ENCODE measurements at regions not wholly inside any gene's neighbourhood (a gene's known extent, or its start where the extent isn't known, plus 50 kb on each side); places are given as distances from the start of the nearest gene placed in this dataset.
A peak's percentile ranks its signal among the peaks of the same experiment; 100 is the strongest.

GRCh38 chr9:113657765-113658544 is 194.4 kb downstream of the RGS3 start:
- Histone ChIP-seq H3K4me3 (ENCODE audit: control insufficient read depth in 1 of 7, extremely low read depth in 1 of 7, insufficient read depth in 4 of 7, low read depth in 2 of 7, low read length in 6 of 7) (no peak overlapping the region), H3K36me3 (ENCODE audit: control insufficient read depth in 4 of 4, insufficient read depth in 4 of 4, low read length in 3 of 4) (no peaks in the 10 kb centered on the region), H3K4me1 (ENCODE audit: control extremely low read depth in 1 of 4, control insufficient read depth in 4 of 4, insufficient read depth in 4 of 4, low read length in 3 of 4) (peaks cover 0 to 17% (median 8%) of the 10 kb centered on the region in 4 experiments), H3K9me3 (ENCODE audit: control extremely low read depth in 1 of 5, control insufficient read depth in 4 of 5, insufficient read depth in 2 of 5, low read depth in 1 of 5, low read length in 4 of 5) (no peaks in the 10 kb centered on the region), H3K27me3 (replicated peaks in 2 of 5; ENCODE audit: control insufficient read depth in 4 of 5, insufficient read depth in 5 of 5, low read length in 4 of 5) (no peaks in the 10 kb centered on the region), H3K27ac (ENCODE audit: insufficient read depth in 1 of 2, low read depth in 1 of 2, low read length in 2 of 2, poor library complexity in 1 of 2, severe bottlenecking in 2 of 2) (no peak overlapping the region)
- CTCF ChIA-PET: interaction anchor here (0.6 to 13.1 kb wide), 32 partner anchors 8 to 735 kb away, joined by 3 to 494 read pairs (median 4); partner anchors contain the start of genes ALAD, CDC26 and SLC31A2
- 33% methylated on average over 10 of the region's 14 CpGs for WGBS (ENCODE audit: insufficient coverage)
- DNase-seq: peak; percentile 76 to 87 (median 82)
- POLR2A ChIA-PET: interaction anchor here (0.9 kb wide), 1 partner anchor 66 kb away, joined by 4 read pairs; no protein-coding TSS in a partner anchor

- Histone ChIP-seq H3K36me3 (ENCODE audit: control insufficient read depth in 4 of 4, insufficient read depth in 4 of 4, low read length in 3 of 4) (no peaks in the 10 kb centered on the region), H3K4me3 (ENCODE audit: control insufficient read depth in 1 of 7, extremely low read depth in 1 of 7, insufficient read depth in 4 of 7, low read depth in 2 of 7, low read length in 6 of 7) (no peak overlapping the region), H3K27me3 (replicated peaks in 2 of 5; ENCODE audit: control insufficient read depth in 4 of 5, insufficient read depth in 5 of 5, low read length in 4 of 5) (no peaks in the 10 kb centered on the region), H3K27ac (ENCODE audit: insufficient read depth in 1 of 2, low read depth in 1 of 2, low read length in 2 of 2, poor library complexity in 1 of 2, severe bottlenecking in 2 of 2) (no peak overlapping the region), H3K9me3 (ENCODE audit: control extremely low read depth in 1 of 5, control insufficient read depth in 4 of 5, insufficient read depth in 2 of 5, low read depth in 1 of 5, low read length in 4 of 5) (no peaks in the 10 kb centered on the region), H3K4me1 (ENCODE audit: control extremely low read depth in 1 of 4, control insufficient read depth in 4 of 4, insufficient read depth in 4 of 4, low read length in 3 of 4) (peaks cover 0 to 17% (median 8%) of the 10 kb centered on the region in 4 experiments)
- CTCF ChIA-PET: interaction anchor here (0.7 to 13.1 kb wide), 27 partner anchors 8 to 508 kb away, joined by 3 to 494 read pairs (median 5); partner anchors contain the start of genes ALAD, CDC26 and SLC31A2
- POLR2A ChIA-PET: interaction anchor here (0.9 kb wide), 1 partner anchor 67 kb away, joined by 4 read pairs; no protein-coding TSS in a partner anchor
- whole genome bisulfite sequencing (ENCODE audit: insufficient coverage): 70% methylated on average over 2 of the region's 3 CpGs
- DNase-seq: no peak
Measured at GRCh38 chr9:113658545-113658895, 195.0 kb downstream of the RGS3 start.

DNA sequence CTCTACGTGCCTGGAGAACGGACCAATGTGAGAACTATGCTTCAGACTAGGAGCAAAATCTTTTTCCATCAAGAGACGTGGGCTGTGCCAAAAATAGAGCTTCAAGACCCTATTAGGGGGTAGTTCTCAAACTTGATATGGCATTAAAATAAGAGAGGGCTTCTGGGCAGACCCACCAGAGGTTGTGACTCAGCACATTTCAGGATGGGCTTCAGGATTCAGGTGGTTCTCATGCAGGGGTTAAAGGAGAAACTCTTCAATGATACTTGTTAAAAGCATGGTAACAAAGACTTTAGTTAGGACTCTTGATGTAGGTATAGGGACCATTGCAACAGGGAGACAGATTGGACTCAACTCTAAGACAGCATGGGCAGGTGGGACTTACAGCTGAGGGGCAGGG is 195.5 kb downstream of the RGS3 start:
- no peak overlapping the region for H3K27ac ChIP-seq (ENCODE audit: insufficient read depth in 1 of 2, low read depth in 1 of 2, low read length in 2 of 2, poor library complexity in 1 of 2, severe bottlenecking in 2 of 2)
- ChIA-PET POLR2A (no interaction called here), CTCF (interaction anchor here (0.9 to 13.1 kb wide), 13 partner anchors 7 to 385 kb away, joined by 3 to 494 read pairs (median 15); partner anchors contain the start of genes ALAD and CDC26)
- no peaks in the 10 kb centered on the region for H3K27me3 ChIP-seq (replicated peaks in 2 of 5; ENCODE audit: control insufficient read depth in 4 of 5, insufficient read depth in 5 of 5, low read length in 4 of 5)
- WGBS (ENCODE audit: insufficient coverage): 89% methylated on average over 3 of the region's 3 CpGs
- no peaks in the 10 kb centered on the region for H3K36me3 ChIP-seq (ENCODE audit: control insufficient read depth in 4 of 4, insufficient read depth in 4 of 4, low read length in 3 of 4)
- H3K9me3 ChIP-seq (ENCODE audit: control extremely low read depth in 1 of 5, control insufficient read depth in 4 of 5, insufficient read depth in 2 of 5, low read depth in 1 of 5, low read length in 4 of 5): no peaks in the 10 kb centered on the region
- DNase-seq: no peak
- H3K4me3 ChIP-seq (ENCODE audit: control insufficient read depth in 1 of 7, extremely low read depth in 1 of 7, insufficient read depth in 4 of 7, low read depth in 2 of 7, low read length in 6 of 7): no peak overlapping the region
- peaks cover 0 to 17% (median 8%) of the 10 kb centered on the region in 4 experiments for H3K4me1 ChIP-seq (ENCODE audit: control extremely low read depth in 1 of 4, control insufficient read depth in 4 of 4, insufficient read depth in 4 of 4, low read length in 3 of 4)

GRCh38 chr9:113659740-113660139 is 196.2 kb downstream of the RGS3 start:
- Histone ChIP-seq H3K4me3 (ENCODE audit: control insufficient read depth in 1 of 7, extremely low read depth in 1 of 7, insufficient read depth in 4 of 7, low read depth in 2 of 7, low read length in 6 of 7) (no peak overlapping the region), H3K36me3 (ENCODE audit: control insufficient read depth in 4 of 4, insufficient read depth in 4 of 4, low read length in 3 of 4) (no peaks in the 10 kb centered on the region), H3K9me3 (ENCODE audit: control extremely low read depth in 1 of 5, control insufficient read depth in 4 of 5, insufficient read depth in 2 of 5, low read depth in 1 of 5, low read length in 4 of 5) (no peaks in the 10 kb centered on the region), H3K4me1 (ENCODE audit: control extremely low read depth in 1 of 4, control insufficient read depth in 4 of 4, insufficient read depth in 4 of 4, low read length in 3 of 4) (peaks cover 0 to 17% (median 8%) of the 10 kb centered on the region in 4 experiments), H3K27me3 (replicated peaks in 2 of 5; ENCODE audit: control insufficient read depth in 4 of 5, insufficient read depth in 5 of 5, low read length in 4 of 5) (no peaks in the 10 kb centered on the region), H3K27ac (ENCODE audit: insufficient read depth in 1 of 2, low read depth in 1 of 2, low read length in 2 of 2, poor library complexity in 1 of 2, severe bottlenecking in 2 of 2) (no peak overlapping the region)
- CTCF ChIA-PET: interaction anchor here (1.2 to 13.1 kb wide), 5 partner anchors 10 to 349 kb away, joined by 4 to 494 read pairs (median 51); partner anchors contain the start of gene ALAD
- POLR2A ChIA-PET: no interaction called here
- no peak for DNase-seq
- WGBS (ENCODE audit: insufficient coverage): 74% methylated on average over 3 of the region's 3 CpGs

DNA sequence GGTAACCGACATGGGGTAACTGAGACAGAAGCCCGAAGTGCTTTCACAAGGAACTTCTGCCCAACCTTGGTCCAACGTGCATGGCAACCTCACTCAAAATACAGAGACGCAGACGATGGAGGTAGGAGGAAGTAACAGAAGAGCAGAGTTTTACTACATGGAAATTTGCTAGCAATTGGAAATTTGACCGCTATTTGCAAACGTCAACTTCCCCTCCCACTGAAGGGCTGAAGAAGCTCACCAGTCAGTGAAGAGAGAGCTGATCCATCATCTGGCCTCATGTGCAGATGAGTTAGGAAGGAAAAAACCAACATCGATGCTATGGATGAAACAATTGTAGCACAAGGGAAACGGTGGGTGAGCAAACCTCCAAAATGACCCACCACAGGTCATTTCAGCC is 196.7 kb downstream of the RGS3 start:
- no peaks in the 10 kb centered on the region for H3K9me3 ChIP-seq (ENCODE audit: control extremely low read depth in 1 of 5, control insufficient read depth in 4 of 5, insufficient read depth in 2 of 5, low read depth in 1 of 5, low read length in 4 of 5)
- H3K27me3 ChIP-seq (replicated peaks in 2 of 5; ENCODE audit: control insufficient read depth in 4 of 5, insufficient read depth in 5 of 5, low read length in 4 of 5): no peaks in the 10 kb centered on the region
- DNase-seq: no peak
- peaks cover 0 to 15% (median 7%) of the 10 kb centered on the region in 4 experiments for H3K4me1 ChIP-seq (ENCODE audit: control extremely low read depth in 1 of 4, control insufficient read depth in 4 of 4, insufficient read depth in 4 of 4, low read length in 3 of 4)
- H3K36me3 ChIP-seq (ENCODE audit: control insufficient read depth in 4 of 4, insufficient read depth in 4 of 4, low read length in 3 of 4): no peaks in the 10 kb centered on the region
- ChIA-PET POLR2A (no interaction called here), CTCF (interaction anchor here (1.2 to 13.1 kb wide), 4 partner anchors 10 to 386 kb away, joined by 4 to 494 read pairs (median 32); partner anchors contain the start of gene ALAD)
- H3K27ac ChIP-seq (ENCODE audit: insufficient read depth in 1 of 2, low read depth in 1 of 2, low read length in 2 of 2, poor library complexity in 1 of 2, severe bottlenecking in 2 of 2): no peak overlapping the region
- WGBS (ENCODE audit: insufficient coverage): 100% methylated on average over 4 of the region's 9 CpGs
- H3K4me3 ChIP-seq (ENCODE audit: control insufficient read depth in 1 of 7, extremely low read depth in 1 of 7, insufficient read depth in 4 of 7, low read depth in 2 of 7, low read length in 6 of 7): no peak overlapping the region

GRCh38 chr9:113661074-113661473 is 197.5 kb downstream of the RGS3 start:
- H3K4me1 ChIP-seq (ENCODE audit: control extremely low read depth in 1 of 4, control insufficient read depth in 4 of 4, insufficient read depth in 4 of 4, low read length in 3 of 4): peaks cover 0 to 13% (median 5%) of the 10 kb centered on the region in 4 experiments
- ChIA-PET POLR2A (no interaction called here), CTCF (interaction anchor here (1.2 to 13.1 kb wide), 5 partner anchors 11 to 387 kb away, joined by 3 to 494 read pairs (median 4); partner anchors contain the start of gene ALAD)
- no peak for DNase-seq
- H3K9me3 ChIP-seq (ENCODE audit: control extremely low read depth in 1 of 5, control insufficient read depth in 4 of 5, insufficient read depth in 2 of 5, low read depth in 1 of 5, low read length in 4 of 5): no peaks in the 10 kb centered on the region
- H3K4me3 ChIP-seq (ENCODE audit: control insufficient read depth in 1 of 7, extremely low read depth in 1 of 7, insufficient read depth in 4 of 7, low read depth in 2 of 7, low read length in 6 of 7): no peak overlapping the region
- H3K27ac ChIP-seq (ENCODE audit: insufficient read depth in 1 of 2, low read depth in 1 of 2, low read length in 2 of 2, poor library complexity in 1 of 2, severe bottlenecking in 2 of 2): no peak overlapping the region
- H3K36me3 ChIP-seq (ENCODE audit: control insufficient read depth in 4 of 4, insufficient read depth in 4 of 4, low read length in 3 of 4): no peaks in the 10 kb centered on the region
- H3K27me3 ChIP-seq (replicated peaks in 2 of 5; ENCODE audit: control insufficient read depth in 4 of 5, insufficient read depth in 5 of 5, low read length in 4 of 5): no peaks in the 10 kb centered on the region
- 100% methylated on average over 1 of the region's 7 CpGs for WGBS (ENCODE audit: insufficient coverage)

Data from common myeloid progenitor, CD34-positive (primary cell).